Left renal cortex interstitium (tissue), 4 donors: ENCODE measurements at regions not wholly inside any gene's neighbourhood (a gene's known extent, or its start where the extent isn't known, plus 50 kb on each side); places are given as distances from the start of the nearest gene placed in this dataset.
"Not testable (repeated sequence)": the region's sequence is repeated elsewhere in the genome, so short reads cannot be mapped to it uniquely, and the experiment has no call there.

Experiments used
- DNase-seq, 4 donors: peaks; one replicate each; pipeline ENCODE4 v3.0.0-alpha.2; 2013; ENCODE audit warnings: low read depth in 4 of 4, low spot score in 2 of 4, missing footprints in 1 of 4

GRCh38 chr6:26951211-26951610, 291.7 kb upstream of the ZNF322 start:
- DNase-seq: not testable (repeated sequence)

GRCh38 chr6:26956078-26956600, 291.4 kb upstream of the PRSS16 start:
- DNase-seq: peak; percentile 23 to 62 (median 30)

DNA sequence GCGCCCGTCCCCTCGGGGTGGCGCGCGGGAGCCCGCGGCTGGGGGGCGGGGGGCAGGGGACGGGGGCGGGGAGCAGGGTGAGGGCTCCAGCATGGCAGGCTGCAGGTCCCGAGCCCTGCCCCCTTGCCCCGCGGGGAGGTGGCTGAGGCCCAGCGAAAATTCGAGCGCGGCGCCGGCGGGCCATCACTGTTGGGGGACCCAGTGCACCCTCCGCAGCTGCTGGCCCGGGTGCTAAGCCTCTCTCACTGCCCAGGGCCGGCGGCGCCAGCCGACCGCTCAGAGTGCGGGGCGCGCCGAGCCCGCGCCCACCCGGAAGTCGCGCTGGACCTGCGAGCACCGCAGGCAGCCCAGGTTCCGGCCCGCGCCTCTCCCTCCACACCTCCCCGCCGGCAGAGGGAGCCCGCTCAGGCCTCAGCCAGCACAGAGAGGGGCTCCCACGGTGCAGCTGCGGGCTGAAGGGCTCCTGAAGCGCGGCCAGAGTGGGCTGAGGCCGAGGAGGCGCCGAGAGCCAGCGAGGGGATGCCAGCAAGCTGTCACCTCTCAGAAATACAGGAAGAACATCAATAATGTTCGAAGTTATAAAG, 290.8 kb upstream of the PRSS16 start:
- peak; percentile 31 to 59 (median 45) for DNase-seq

DNA sequence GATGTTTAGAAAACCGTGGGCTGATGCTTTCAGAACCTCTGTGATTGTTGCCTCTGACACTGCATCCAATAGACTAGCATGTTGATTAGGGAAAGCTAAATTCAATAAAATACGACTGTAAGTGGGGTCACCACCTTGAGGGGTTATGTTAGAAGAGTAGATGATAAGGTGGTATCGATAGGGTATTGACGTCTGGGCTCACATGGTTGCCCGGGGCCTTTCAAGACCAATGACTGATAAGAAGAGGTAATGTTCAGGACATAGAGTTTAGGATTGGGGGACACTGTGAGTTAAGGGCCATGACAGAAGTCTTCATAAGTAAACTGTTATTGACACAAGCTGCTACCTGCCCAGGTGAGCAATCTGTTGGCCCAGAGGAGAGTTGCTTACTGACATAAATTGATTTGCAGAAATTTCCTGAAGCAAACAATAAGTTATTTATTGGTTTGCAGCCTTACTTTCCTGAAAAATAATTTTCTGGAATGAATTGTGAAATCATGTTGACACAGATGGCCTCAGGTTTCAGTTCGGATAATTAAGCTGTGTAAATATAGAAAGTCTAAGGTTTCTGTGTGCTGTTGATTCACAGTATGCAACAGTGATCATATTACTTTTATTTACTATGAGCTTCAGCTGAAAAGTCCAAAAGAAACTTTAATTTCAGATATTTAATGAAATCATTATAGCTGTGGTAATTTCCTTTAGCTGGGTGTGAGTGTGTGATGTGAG, 289.9 kb upstream of the PRSS16 start:
- not testable (repeated sequence) for DNase-seq

- DNase-seq: not testable (repeated sequence)
Measured at GRCh38 chr6:26961236-26961635, 286.3 kb upstream of the PRSS16 start.

GRCh38 chr6:27002447-27002846, 245.1 kb upstream of the PRSS16 start:
- no peak for DNase-seq

DNA sequence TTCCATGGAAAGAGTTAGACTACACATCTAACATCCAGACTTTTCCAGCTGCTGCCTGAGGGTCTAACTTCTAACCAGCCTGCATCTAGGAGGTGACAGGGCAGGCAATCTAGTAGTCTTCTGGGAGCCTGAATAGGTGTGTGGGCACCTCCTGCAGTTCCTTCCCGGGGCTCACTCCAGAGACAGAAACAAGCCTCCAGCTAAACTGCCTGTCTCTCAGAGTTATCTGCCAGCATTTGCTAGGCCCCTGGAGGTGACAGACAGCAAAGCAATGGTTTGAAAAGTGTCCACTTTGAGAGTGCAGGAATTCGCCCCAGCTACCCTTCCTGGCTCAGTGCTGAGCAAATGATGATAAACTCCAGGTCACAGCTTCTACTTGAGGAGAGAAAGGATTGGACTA, 240.5 kb upstream of the PRSS16 start:
- no peak for DNase-seq

- DNase-seq: not testable (repeated sequence)
Measured at GRCh38 chr6:27008613-27009012, 238.9 kb upstream of the PRSS16 start.

GRCh38 chr6:27014053-27014452, 233.4 kb upstream of the PRSS16 start:
- DNase-seq: not testable (repeated sequence)

- DNase-seq: no peak
Measured at GRCh38 chr6:27016689-27017088, 230.8 kb upstream of the PRSS16 start.

- not testable (repeated sequence) for DNase-seq
Measured at GRCh38 chr6:27018401-27018800, 229.1 kb upstream of the PRSS16 start.

DNA sequence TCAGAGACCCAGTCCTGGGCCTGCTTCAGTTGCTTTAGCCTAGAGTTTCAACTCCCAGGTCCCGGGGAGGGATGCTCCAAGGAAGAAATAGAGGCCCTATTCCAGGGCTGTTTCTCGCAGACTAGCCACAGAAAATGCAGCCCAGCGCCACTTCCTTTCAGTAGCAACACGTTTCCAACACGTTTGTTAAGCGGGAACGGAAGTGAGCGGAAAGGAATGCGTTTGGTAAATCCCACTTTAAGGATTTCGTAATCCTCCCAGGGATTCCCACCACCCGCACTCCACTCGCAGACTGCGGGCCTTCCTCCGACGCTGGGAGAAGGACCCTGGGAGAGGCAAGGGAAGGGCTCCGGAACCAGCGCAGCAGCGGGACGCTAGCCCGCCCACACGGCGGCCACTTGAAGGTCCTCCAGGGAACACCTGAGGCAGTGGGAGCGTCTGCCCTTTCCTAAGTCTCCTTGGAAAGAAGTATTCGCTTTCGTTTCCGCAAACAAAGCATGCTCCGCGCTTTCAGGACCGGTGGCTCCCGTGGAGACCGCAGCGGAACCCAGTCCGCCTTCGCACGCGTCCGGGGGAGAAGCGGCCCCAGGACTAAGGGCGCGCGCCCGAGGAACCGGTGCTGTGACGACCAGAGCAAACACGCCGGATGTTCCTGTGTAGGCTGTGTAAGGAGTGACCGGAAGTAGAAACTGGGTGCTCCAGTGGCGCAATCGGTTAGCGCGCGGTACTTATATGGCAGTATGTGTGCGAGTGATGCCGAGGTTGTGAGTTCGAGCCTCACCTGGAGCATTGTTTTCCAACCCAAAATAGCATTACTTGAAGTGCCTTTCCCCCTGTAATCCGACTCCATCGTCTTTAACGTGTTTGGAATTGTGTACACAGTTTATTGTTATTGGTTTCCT, 227.6 kb upstream of the PRSS16 start:
- DNase-seq: peak; percentile 61 to 81 (median 73)

GRCh38 chr6:27020553-27020880, 227.0 kb upstream of the PRSS16 start:
- no peak for DNase-seq

DNA sequence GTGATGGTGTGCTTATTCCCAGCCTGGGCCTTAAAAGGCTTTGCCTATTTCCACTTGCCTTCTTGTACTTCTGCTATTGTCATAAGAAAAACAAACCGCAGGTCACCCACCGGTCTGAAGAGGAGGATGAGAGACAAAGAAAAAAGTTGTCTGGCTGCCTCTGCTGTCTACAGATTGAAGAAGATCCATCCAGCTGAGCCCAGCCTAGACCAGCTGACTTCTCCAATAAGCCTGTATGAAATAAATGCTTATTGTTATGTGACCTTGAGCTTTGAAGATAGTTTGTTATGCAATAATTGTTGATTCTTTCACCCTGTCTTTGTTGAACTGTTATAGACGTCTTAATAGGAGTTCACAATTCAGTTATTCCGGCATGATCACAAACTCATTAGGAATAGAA, 223.8 kb upstream of the PRSS16 start:
- no peak for DNase-seq

DNA sequence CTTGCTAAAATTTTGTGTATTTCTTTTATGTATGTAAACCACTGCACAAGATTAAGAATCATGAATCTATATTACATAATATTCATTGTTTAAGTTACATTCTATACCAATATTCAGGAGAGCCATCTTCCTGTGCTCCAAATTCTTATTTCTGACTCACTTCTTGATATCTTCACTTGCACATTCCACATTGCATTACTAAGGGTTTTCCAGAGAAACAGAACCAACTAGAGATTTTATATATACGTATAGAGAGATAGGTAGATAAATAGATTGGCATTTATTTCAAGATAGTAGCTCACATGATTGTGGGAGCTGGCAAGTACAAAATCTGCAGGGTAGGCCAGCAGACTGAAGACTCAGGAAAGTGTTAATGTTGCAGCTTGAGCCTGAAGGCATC, 222.2 kb upstream of the PRSS16 start:
- DNase-seq: no peak

DNA sequence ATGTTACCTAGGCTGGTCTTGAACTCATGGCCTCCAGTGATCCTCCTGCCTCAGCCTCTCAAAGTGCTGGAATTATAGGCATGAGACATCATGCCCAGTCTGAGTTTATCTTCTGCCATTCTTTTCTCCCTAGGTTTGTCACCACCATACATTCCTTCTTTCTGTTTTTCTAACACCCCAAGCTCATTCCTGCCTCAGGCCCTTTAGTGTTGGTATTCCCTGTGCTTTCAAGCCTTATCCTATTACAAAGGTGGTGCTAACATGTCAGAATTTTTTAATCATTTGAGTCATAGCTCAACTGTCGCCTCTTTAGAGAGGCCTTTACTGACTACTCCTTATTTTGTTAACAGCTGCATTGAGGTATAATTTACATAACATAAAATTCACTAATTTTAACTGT, 221.1 kb upstream of the PRSS16 start:
- DNase-seq: no peak

DNA sequence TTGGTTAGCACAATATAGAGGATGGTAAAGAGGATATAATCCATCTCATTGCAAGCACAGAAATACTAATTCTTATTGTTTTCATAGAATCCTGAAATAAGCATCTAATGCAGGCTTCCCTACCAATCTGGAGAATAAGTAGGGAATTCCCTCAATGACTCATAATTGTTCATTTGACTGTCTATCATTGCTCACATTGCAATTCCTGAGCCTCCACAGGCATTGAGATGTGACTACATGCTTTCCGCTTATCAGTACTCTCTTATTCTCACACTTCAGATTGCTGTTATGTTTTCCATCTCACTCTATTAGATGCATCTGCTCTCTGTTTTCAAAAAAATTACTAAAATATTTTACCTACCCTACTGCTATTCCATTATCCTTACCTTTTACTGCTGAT, 216.2 kb upstream of the PRSS16 start:
- no peak for DNase-seq

GRCh38 chr6:27038498-27038897, 209.0 kb upstream of the PRSS16 start:
- no peak for DNase-seq

- DNase-seq: no peak
Measured at GRCh38 chr6:27040244-27041042, 207.1 kb upstream of the PRSS16 start.

DNA sequence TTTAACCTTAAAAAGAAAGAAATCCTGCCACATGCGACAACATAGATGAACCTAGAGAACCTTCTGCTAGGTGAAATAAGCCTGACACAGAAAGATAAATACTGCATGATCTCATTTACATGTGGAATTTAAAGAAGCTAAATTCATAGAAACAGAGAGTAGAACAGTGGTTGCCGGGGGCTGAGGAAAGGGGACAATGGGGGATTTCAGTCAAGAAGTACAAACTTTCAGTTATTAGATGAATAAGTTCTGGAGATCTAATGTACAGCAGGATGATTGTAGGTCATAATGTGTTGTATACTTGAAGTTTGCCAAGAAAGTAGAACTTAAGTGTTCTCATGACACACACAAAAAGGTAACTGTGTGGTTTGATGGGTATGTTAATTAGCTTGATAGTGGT, 204.3 kb upstream of the PRSS16 start:
- no peak for DNase-seq
